ENCODE measurements at regions not wholly inside any gene's neighbourhood (a gene's known extent, or its start where the extent isn't known, plus 50 kb on each side); places are given as distances from the start of the nearest gene placed in this dataset.
A peak's percentile ranks its signal among the peaks of the same experiment; 100 is the strongest.

DNA sequence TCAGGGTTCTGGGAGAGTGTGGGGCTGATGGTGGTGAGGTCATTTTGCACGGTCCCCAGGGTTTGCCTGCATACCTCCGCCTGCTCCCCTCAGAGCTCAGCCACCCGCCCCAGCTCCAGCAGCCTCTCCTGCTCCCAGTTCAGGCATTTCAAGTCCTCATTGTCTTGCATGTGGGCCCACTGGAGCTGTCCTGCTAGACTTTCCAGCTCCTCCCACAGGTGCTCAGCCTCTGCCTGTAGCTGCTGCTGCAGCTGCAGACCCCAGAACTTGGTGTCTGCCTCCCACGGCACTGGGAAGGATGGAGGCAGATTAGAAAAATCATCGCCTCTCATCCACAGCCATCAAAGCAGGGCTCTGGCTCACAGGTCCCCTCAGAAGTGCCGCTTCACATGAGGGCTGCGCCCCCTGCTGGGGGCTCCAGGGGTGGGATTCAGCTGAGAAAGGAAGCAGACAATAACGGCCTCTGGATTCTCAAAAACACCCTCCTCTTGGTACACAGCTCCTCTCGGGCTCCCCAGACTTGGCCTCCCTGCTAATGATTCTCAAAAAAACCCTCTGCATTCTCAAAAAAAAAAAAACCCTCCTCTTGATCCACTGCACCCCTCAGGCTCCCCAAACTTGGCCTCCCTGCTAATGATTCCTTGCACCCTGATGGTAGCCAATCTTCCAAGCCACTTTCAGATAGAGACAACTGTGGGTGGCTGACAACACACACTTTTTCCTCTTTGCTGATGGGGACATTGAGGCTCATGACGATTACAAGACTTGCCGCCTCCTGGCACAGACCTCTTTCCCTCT, 89.3 kb upstream of the C2CD4B start:
- Mint-ChIP-seq H3K27ac (no peak overlapping the region), H3K27me3 (ENCODE audit: low read depth) (peaks cover 3% of the 10 kb centered on the region; the same call in 1 of the 2 replicates), H3K9me3 (peaks cover 20% of the 10 kb centered on the region), H3K4me1 (peaks cover 8% of the 10 kb centered on the region), H3K4me3 (no peak overlapping the region), H3K36me3 (peaks cover 3% of the 10 kb centered on the region; the same call in 1 of the 2 replicates)
- POLR2A ChIA-PET: interaction anchor here (0.6 kb wide), 1 partner anchor 458 kb away, joined by 3 read pairs; no protein-coding TSS in a partner anchor
- DNase-seq (ENCODE audit: low spot score) (peak; percentile 84), ATAC-seq (peak; percentile 85)
- CTCF ChIA-PET: interaction anchor here (0.6 to 2.9 kb wide), 41 partner anchors 8 to 1415 kb away, joined by 3 to 62 read pairs (median 4); partner anchors contain the start of genes C2CD4A, C2CD4B and VPS13C
- TF ChIP-seq, protein P1, sequence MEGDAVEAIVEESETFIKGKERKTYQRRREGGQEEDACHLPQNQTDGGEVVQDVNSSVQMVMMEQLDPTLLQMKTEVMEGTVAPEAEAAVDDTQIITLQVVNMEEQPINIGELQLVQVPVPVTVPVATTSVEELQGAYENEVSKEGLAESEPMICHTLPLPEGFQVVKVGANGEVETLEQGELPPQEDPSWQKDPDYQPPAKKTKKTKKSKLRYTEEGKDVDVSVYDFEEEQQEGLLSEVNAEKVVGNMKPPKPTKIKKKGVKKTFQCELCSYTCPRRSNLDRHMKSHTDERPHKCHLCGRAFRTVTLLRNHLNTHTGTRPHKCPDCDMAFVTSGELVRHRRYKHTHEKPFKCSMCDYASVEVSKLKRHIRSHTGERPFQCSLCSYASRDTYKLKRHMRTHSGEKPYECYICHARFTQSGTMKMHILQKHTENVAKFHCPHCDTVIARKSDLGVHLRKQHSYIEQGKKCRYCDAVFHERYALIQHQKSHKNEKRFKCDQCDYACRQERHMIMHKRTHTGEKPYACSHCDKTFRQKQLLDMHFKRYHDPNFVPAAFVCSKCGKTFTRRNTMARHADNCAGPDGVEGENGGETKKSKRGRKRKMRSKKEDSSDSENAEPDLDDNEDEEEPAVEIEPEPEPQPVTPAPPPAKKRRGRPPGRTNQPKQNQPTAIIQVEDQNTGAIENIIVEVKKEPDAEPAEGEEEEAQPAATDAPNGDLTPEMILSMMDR (IDR thresholded peaks at IDR 0.05): peak; percentile 70
- no peak for TF ChIP-seq SMAD3 (CRISPR knock-in tag; IDR thresholded peaks at IDR 0.05; ENCODE audit: borderline replicate concordance)
- TF ChIP-seq E2F1 (CRISPR knock-in tag; IDR thresholded peaks at IDR 0.05): no peak
- TF ChIP-seq, protein P2, sequence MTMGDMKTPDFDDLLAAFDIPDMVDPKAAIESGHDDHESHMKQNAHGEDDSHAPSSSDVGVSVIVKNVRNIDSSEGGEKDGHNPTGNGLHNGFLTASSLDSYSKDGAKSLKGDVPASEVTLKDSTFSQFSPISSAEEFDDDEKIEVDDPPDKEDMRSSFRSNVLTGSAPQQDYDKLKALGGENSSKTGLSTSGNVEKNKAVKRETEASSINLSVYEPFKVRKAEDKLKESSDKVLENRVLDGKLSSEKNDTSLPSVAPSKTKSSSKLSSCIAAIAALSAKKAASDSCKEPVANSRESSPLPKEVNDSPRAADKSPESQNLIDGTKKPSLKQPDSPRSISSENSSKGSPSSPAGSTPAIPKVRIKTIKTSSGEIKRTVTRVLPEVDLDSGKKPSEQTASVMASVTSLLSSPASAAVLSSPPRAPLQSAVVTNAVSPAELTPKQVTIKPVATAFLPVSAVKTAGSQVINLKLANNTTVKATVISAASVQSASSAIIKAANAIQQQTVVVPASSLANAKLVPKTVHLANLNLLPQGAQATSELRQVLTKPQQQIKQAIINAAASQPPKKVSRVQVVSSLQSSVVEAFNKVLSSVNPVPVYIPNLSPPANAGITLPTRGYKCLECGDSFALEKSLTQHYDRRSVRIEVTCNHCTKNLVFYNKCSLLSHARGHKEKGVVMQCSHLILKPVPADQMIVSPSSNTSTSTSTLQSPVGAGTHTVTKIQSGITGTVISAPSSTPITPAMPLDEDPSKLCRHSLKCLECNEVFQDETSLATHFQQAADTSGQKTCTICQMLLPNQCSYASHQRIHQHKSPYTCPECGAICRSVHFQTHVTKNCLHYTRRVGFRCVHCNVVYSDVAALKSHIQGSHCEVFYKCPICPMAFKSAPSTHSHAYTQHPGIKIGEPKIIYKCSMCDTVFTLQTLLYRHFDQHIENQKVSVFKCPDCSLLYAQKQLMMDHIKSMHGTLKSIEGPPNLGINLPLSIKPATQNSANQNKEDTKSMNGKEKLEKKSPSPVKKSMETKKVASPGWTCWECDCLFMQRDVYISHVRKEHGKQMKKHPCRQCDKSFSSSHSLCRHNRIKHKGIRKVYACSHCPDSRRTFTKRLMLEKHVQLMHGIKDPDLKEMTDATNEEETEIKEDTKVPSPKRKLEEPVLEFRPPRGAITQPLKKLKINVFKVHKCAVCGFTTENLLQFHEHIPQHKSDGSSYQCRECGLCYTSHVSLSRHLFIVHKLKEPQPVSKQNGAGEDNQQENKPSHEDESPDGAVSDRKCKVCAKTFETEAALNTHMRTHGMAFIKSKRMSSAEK (CRISPR knock-in tag; IDR thresholded peaks at IDR 0.05; ENCODE audit: borderline replicate concordance): no peak
- peak; percentile 20; the same call in 1 of the 2 replicates for TF ChIP-seq FOXP1 (CRISPR knock-in tag; IDR thresholded peaks at IDR 0.05; ENCODE audit: borderline replicate concordance)
- no peak for TF ChIP-seq RELA (CRISPR knock-in tag; IDR thresholded peaks at IDR 0.05; ENCODE audit: borderline replicate concordance)
- TF ChIP-seq, protein P3, sequence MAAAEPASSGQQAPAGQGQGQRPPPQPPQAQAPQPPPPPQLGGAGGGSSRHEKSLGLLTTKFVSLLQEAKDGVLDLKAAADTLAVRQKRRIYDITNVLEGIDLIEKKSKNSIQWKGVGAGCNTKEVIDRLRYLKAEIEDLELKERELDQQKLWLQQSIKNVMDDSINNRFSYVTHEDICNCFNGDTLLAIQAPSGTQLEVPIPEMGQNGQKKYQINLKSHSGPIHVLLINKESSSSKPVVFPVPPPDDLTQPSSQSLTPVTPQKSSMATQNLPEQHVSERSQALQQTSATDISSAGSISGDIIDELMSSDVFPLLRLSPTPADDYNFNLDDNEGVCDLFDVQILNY (CRISPR knock-in tag; IDR thresholded peaks at IDR 0.05): no peak
- no peak for TF ChIP-seq IRF2 (CRISPR knock-in tag; IDR thresholded peaks at IDR 0.05; ENCODE audit: borderline replicate concordance, low read depth)
- TF ChIP-seq, protein P4, sequence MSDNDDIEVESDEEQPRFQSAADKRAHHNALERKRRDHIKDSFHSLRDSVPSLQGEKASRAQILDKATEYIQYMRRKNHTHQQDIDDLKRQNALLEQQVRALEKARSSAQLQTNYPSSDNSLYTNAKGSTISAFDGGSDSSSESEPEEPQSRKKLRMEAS (CRISPR knock-in tag; IDR thresholded peaks at IDR 0.05): no peak
- TF ChIP-seq, protein P5, sequence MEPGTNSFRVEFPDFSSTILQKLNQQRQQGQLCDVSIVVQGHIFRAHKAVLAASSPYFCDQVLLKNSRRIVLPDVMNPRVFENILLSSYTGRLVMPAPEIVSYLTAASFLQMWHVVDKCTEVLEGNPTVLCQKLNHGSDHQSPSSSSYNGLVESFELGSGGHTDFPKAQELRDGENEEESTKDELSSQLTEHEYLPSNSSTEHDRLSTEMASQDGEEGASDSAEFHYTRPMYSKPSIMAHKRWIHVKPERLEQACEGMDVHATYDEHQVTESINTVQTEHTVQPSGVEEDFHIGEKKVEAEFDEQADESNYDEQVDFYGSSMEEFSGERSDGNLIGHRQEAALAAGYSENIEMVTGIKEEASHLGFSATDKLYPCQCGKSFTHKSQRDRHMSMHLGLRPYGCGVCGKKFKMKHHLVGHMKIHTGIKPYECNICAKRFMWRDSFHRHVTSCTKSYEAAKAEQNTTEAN (CRISPR knock-in tag; IDR thresholded peaks at IDR 0.05): no peak
- TF ChIP-seq, protein P6, sequence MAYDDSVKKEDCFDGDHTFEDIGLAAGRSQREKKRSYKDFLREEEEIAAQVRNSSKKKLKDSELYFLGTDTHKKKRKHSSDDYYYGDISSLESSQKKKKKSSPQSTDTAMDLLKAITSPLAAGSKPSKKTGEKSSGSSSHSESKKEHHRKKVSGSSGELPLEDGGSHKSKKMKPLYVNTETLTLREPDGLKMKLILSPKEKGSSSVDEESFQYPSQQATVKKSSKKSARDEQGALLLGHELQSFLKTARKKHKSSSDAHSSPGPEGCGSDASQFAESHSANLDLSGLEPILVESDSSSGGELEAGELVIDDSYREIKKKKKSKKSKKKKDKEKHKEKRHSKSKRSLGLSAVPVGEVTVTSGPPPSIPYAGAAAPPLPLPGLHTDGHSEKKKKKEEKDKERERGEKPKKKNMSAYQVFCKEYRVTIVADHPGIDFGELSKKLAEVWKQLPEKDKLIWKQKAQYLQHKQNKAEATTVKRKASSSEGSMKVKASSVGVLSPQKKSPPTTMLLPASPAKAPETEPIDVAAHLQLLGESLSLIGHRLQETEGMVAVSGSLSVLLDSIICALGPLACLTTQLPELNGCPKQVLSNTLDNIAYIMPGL (CRISPR knock-in tag; IDR thresholded peaks at IDR 0.05): no peak
- no peak for TF ChIP-seq ZNF263 (CRISPR knock-in tag; IDR thresholded peaks at IDR 0.05; ENCODE audit: low read depth)
- TF ChIP-seq, protein P7, sequence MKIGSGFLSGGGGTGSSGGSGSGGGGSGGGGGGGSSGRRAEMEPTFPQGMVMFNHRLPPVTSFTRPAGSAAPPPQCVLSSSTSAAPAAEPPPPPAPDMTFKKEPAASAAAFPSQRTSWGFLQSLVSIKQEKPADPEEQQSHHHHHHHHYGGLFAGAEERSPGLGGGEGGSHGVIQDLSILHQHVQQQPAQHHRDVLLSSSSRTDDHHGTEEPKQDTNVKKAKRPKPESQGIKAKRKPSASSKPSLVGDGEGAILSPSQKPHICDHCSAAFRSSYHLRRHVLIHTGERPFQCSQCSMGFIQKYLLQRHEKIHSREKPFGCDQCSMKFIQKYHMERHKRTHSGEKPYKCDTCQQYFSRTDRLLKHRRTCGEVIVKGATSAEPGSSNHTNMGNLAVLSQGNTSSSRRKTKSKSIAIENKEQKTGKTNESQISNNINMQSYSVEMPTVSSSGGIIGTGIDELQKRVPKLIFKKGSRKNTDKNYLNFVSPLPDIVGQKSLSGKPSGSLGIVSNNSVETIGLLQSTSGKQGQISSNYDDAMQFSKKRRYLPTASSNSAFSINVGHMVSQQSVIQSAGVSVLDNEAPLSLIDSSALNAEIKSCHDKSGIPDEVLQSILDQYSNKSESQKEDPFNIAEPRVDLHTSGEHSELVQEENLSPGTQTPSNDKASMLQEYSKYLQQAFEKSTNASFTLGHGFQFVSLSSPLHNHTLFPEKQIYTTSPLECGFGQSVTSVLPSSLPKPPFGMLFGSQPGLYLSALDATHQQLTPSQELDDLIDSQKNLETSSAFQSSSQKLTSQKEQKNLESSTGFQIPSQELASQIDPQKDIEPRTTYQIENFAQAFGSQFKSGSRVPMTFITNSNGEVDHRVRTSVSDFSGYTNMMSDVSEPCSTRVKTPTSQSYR (CRISPR knock-in tag; IDR thresholded peaks at IDR 0.05): no peak
- TF ChIP-seq, protein P8, sequence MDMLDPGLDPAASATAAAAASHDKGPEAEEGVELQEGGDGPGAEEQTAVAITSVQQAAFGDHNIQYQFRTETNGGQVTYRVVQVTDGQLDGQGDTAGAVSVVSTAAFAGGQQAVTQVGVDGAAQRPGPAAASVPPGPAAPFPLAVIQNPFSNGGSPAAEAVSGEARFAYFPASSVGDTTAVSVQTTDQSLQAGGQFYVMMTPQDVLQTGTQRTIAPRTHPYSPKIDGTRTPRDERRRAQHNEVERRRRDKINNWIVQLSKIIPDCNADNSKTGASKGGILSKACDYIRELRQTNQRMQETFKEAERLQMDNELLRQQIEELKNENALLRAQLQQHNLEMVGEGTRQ (CRISPR knock-in tag; IDR thresholded peaks at IDR 0.05): no peak
- TF ChIP-seq NR3C1 (CRISPR knock-in tag; conservative IDR thresholded peaks at IDR 0.05; ENCODE audit: low read depth): no peak
- TF ChIP-seq FOXK1 (CRISPR knock-in tag; IDR thresholded peaks at IDR 0.05): no peak
- no peak for TF ChIP-seq ATF1 (CRISPR knock-in tag; IDR thresholded peaks at IDR 0.05)
